HFFc6 (cell line): ENCODE measurements at regions not wholly inside any gene's neighbourhood (a gene's known extent, or its start where the extent isn't known, plus 50 kb on each side); places are given as distances from the start of the nearest gene placed in this dataset.

Experiments used
- DNase-seq: peaks from one replicate; pipeline ENCODE4 v3.0.0-alpha.2; 2018
- H3K27ac Mint-ChIP-seq: 2 replicates; pipeline ENCODE4 v1.8.0; 2020; ENCODE audit warnings: mild to moderate bottlenecking, mixed read lengths
- H3K27me3 Mint-ChIP-seq: 2 replicates; pipeline ENCODE4 v1.8.0; 2021; ENCODE audit warnings: mild to moderate bottlenecking, moderate library complexity, mixed read lengths; ENCODE audit not compliant: insufficient read depth
- H3K36me3 Mint-ChIP-seq: 2 replicates; pipeline ENCODE4 v1.8.0; 2021; ENCODE audit warnings: low read depth, mixed read lengths
- H3K4me1 Mint-ChIP-seq: 2 replicates; pipeline ENCODE4 v1.8.0; 2020; ENCODE audit warnings: low read depth, mixed read lengths
- H3K4me3 Mint-ChIP-seq: 2 replicates; pipeline ENCODE4 v1.8.0; 2020; ENCODE audit warnings: mild to moderate bottlenecking, moderate library complexity, mixed read lengths
- H3K9me3 Mint-ChIP-seq: 2 replicates; pipeline ENCODE4 v1.8.0; 2020; ENCODE audit warnings: mild to moderate bottlenecking, mixed read lengths
- TF ChIP-seq, protein P1 (sequence below): fragments of 200-600 bp; sonication (generic); IDR thresholded peaks from 2 replicates; pipeline ENCODE4 v1.5.0; 2021; ENCODE audit warnings: antibody characterized with exemption, mild to moderate bottlenecking

DNA sequence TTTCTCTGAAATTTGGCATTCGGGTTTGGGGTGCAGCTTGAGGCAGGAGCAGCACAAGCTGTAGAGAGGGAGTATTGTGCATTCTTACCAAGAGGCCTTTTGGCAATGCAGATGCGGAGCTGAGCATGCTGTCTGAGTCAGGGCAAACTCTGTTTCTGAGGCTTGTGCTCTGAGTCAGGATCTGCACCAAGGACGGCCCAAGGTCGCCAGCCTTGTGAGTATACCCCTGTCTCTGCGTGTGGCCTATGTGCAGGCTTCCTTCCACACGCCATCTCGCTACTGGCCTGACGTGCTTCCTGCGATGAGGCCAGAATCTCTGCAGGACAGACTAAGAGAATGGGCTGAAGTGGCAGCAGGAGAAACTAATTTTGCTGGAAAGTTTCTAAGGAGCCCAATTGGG, 83.8 kb upstream of the ROPN1 start:
- H3K27ac Mint-ChIP-seq = no peak overlapping the region
- no peak overlapping the region for H3K4me3 Mint-ChIP-seq
- H3K36me3 Mint-ChIP-seq = no peaks in the 10 kb centered on the region
- H3K27me3 Mint-ChIP-seq = peaks cover 22% of the 10 kb centered on the region
- H3K9me3 Mint-ChIP-seq = no peaks in the 10 kb centered on the region
- no peak for DNase-seq
- H3K4me1 Mint-ChIP-seq = no peaks in the 10 kb centered on the region
- TF ChIP-seq, protein P1, sequence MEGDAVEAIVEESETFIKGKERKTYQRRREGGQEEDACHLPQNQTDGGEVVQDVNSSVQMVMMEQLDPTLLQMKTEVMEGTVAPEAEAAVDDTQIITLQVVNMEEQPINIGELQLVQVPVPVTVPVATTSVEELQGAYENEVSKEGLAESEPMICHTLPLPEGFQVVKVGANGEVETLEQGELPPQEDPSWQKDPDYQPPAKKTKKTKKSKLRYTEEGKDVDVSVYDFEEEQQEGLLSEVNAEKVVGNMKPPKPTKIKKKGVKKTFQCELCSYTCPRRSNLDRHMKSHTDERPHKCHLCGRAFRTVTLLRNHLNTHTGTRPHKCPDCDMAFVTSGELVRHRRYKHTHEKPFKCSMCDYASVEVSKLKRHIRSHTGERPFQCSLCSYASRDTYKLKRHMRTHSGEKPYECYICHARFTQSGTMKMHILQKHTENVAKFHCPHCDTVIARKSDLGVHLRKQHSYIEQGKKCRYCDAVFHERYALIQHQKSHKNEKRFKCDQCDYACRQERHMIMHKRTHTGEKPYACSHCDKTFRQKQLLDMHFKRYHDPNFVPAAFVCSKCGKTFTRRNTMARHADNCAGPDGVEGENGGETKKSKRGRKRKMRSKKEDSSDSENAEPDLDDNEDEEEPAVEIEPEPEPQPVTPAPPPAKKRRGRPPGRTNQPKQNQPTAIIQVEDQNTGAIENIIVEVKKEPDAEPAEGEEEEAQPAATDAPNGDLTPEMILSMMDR = no peak

DNA sequence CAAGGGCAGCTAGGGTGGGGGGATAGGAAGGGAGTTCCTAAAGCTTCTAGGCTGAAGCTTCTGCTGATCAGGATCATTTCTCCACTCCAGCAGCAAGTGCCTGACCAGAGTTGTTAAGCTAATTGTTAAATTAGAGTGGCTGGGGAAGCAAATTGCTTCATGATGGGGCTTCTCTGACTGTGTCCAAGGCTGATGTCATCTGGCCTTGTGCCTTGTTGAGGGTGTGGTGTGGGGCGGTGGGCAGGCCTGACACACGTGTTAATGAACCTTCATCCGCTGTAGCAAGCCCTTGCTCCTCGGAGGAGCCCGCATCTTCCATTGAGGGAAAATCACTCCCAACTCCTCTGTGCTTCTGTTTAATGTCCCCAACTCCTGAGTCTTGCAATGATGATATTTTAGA, 84.3 kb upstream of the ROPN1 start:
- DNase-seq = no peak
- H3K27ac Mint-ChIP-seq = no peak overlapping the region
- peaks cover 22% of the 10 kb centered on the region for H3K27me3 Mint-ChIP-seq
- H3K9me3 Mint-ChIP-seq = no peaks in the 10 kb centered on the region
- TF ChIP-seq, protein P1 = no peak
- H3K4me1 Mint-ChIP-seq = no peaks in the 10 kb centered on the region
- no peaks in the 10 kb centered on the region for H3K36me3 Mint-ChIP-seq
- H3K4me3 Mint-ChIP-seq = no peak overlapping the region

DNA sequence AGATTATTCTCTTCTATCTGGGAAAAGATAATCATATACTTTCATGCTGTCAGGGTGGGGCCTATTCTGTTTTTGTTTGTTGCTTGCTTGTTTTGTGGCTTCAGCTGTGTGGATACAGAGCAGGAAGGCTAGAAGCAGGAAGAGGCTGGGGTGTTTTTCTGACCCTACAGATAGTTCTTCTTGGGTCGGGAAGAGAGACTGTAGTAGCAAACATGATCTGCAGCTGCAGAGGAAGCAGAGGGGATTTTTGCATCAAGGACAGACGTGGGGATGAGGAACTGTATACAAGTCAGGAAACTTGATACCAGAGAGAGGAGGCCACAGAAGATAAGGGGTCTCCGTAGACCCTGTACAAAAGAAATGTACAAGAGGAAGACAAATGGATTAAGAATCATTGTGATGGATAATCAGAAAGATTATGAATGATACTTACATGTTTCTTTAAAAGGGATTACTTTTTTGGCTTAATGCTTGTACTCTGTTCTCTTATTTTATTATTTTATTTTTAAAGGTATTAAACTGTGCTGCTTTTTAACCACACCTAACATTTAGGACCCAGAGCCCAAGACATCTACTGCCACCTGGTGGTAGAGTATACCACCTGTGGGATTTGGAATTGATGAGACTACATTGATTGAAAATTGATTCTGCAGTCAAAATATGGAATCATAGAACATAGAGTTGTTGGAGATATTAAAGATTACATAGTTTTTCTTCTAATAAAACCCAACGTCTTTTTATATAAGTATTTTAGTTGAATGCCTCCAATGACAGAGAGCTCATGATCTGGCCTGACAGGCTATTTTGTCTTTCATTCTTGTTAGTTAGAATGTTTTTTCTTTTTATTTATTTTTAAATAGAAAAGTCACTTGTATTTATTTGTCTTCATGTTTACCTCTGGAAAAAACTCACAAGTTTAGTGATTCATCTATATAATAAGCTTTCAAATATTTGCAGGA, 87.3 kb upstream of the ROPN1 start:
- Mint-ChIP-seq H3K27me3 (peaks cover 19% of the 10 kb centered on the region), H3K27ac (no peak overlapping the region), H3K4me3 (no peak overlapping the region), H3K9me3 (no peaks in the 10 kb centered on the region), H3K4me1 (no peaks in the 10 kb centered on the region), H3K36me3 (no peaks in the 10 kb centered on the region)
- peak; percentile 50 for DNase-seq
- TF ChIP-seq, protein P1 = peak; percentile 96

DNA sequence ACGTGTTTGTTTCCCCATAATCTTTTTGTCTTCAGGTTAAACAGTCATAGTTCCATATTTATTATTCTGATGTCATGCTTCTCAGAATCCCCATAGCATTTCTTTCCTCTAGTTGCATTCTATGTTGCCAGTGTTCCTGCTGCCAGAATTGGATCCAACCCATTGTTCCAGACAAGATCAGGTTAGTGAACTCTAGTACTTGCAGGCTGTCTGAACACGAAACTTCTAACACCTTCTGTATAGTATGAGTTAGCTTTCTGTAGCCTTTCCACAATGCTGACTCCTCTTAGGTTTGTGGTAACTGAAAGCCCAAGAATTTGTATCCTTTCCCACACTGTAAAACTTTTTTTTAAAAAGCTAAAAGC, 88.0 kb upstream of the ROPN1 start:
- no peak overlapping the region for H3K27ac Mint-ChIP-seq
- H3K27me3 Mint-ChIP-seq = peaks cover 25% of the 10 kb centered on the region
- H3K4me1 Mint-ChIP-seq = no peaks in the 10 kb centered on the region
- H3K4me3 Mint-ChIP-seq = no peak overlapping the region
- no peak for DNase-seq
- H3K9me3 Mint-ChIP-seq = no peaks in the 10 kb centered on the region
- H3K36me3 Mint-ChIP-seq = no peaks in the 10 kb centered on the region
- TF ChIP-seq, protein P1 = no peak

DNA sequence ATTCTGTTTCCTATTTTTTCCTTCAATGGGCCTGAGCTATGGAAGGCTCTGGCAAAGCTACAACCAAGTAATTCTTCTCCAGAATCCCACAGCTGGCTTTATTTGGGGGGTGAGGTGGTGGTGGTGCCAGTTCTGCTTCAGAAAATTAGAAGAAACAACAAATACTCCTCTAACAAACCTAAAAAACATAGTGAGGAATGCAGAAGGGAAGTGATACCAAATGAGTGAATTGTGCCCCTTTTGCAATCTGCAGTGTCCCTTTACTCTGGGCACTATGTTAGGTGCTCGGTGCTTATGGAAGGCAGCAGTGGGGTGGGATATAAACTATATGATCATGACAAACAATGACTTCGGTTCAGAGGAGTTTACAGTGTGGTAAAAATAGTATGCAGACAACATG, 90.4 kb upstream of the ROPN1 start:
- TF ChIP-seq, protein P1 = no peak

More for the DNA sequence above, 90.4 kb upstream of the ROPN1 start:
- DNase-seq = no peak
- no peaks in the 10 kb centered on the region for H3K9me3 Mint-ChIP-seq
- H3K27me3 Mint-ChIP-seq = peaks cover 17% of the 10 kb centered on the region
- no peak overlapping the region for H3K4me3 Mint-ChIP-seq
- H3K36me3 Mint-ChIP-seq = no peaks in the 10 kb centered on the region
- no peak overlapping the region for H3K27ac Mint-ChIP-seq
- no peaks in the 10 kb centered on the region for H3K4me1 Mint-ChIP-seq
